Fibroblast of the aortic adventitia (primary cell): ENCODE measurements at regions not wholly inside any gene's neighbourhood (a gene's known extent, or its start where the extent isn't known, plus 50 kb on each side); places are given as distances from the start of the nearest gene placed in this dataset.

ENCODE experiments used
- DNase-seq: peaks from one replicate; pipeline ENCODE4 v3.0.0-alpha.2; 2010; ENCODE audit warnings: low read depth
- H3K4me3 ChIP-seq: 2 replicates; pipeline ENCODE4 v1.5.1; 2011; ENCODE audit warnings: low read depth, mild to moderate bottlenecking, control low read depth, low read length, moderate library complexity
- CTCF ChIP-seq: IDR thresholded peaks from 2 replicates; pipeline ENCODE4 v1.5.1; 2011; ENCODE audit warnings: mild to moderate bottlenecking, low read length, control low read depth, inconsistent platforms; ENCODE audit not compliant: insufficient read depth

DNA sequence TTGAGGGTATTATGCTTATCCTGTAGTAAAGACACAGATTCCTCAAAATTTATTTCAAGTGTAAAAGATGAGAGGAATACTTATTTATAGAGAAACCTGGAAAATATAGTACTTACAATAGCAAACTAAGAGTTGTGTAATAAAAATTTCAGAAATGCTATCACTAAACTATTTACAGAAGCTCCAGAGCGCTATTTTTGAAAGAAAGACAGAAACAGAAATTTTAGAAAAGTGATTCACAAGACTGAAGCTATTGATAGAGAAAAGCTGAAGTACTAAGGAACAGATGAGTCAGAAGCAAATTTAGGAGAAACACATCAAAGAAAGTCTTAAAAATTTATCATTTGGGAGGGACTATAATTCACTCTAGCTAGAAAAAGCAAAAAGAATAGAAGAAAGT lies 1174.2 kb downstream of the DIAPH3 start:
- no peak overlapping the region for H3K4me3 ChIP-seq
- no peak for DNase-seq
- TF ChIP-seq CTCF = no peak

DNA sequence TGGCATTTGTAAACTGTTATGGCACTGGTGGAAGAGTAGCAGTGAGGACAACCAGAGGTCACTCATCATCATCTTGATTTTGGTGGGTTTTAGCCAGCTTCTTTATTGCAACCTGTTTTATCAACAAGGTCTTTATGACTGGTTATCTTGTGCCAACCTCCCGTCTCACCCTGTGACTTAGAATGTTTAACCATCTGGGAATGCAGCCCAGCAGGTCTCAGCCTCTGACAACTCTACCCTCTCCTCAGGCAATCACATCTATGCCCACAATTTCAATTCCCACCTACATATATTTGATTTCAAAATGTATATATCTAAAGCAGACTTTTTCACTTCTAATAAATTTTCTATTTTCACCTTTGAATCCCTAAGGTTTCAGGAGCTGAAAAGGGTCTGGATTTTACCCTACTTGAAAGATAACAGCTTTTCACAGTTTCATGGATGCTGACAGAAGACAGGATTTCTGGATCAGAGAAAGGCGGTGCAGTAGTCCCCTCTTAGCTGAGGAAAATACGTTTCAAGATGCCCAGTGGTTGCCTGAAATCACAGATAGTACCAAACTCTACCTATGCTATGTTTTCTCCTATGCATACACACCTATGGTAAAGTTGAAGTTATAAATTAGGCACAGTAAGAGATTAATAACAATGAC lies 1171.8 kb downstream of the DIAPH3 start:
- H3K4me3 ChIP-seq = no peak overlapping the region
- no peak for TF ChIP-seq CTCF
- no peak for DNase-seq

GRCh38 chr13:58992478-58993042 lies 1171.2 kb downstream of the DIAPH3 start:
- H3K4me3 ChIP-seq = no peak overlapping the region
- DNase-seq = no peak
- TF ChIP-seq CTCF = no peak

- no peak overlapping the region for H3K4me3 ChIP-seq
- DNase-seq = no peak
- TF ChIP-seq CTCF = no peak
These were observed 1169.7 kb downstream of the DIAPH3 start for GRCh38 chr13:58994077-58994476.

DNA sequence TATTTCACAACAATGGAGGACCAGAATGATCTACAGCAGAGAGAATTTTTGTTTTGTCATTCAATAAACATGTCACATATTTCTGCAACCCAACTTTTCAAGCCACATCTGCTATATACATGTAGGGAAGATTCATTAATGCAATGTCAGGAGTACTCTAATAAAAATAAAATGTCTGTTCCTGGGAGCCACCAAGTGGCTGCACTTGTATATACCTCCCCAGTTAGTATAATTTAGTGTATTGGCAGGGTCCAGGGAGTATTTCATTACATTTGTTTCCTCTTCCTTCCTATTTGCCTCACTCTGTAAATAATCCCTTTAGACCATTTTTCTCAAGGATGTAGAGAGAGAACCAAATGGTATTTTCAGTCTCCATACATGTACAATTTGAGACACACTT lies 1169.0 kb downstream of the DIAPH3 start:
- H3K4me3 ChIP-seq = no peak overlapping the region
- DNase-seq = no peak
- TF ChIP-seq CTCF = no peak

GRCh38 chr13:58998716-58999115 lies 1165.0 kb downstream of the DIAPH3 start:
- no peak for DNase-seq
- TF ChIP-seq CTCF = no peak
- H3K4me3 ChIP-seq = no peak overlapping the region

DNA sequence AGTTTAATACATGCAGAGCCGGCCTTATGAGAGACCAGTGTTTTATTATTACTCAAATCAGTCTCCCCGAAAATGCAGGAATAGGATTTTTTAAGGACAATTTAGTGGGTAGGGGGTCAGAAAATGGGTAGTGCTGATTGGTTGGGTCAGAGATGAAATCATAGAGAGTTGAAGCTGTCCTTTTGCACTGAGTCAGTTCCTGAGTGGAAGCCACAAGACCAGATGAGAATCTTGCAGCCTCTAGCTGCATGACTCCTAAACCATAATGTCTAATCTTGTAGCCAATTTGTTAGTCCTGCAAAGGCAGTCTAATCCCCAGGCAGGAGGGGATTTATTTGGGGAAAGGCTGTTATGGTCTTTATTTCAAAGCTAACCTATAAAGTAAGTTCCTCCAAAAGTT lies 1163.9 kb downstream of the DIAPH3 start:
- no peak for DNase-seq

More for the DNA sequence above, 1163.9 kb downstream of the DIAPH3 start:
- no peak overlapping the region for H3K4me3 ChIP-seq
- TF ChIP-seq CTCF = no peak
